HFFc6 (cell line): ENCODE measurements at regions not wholly inside any gene's neighbourhood (a gene's known extent, or its start where the extent isn't known, plus 50 kb on each side); places are given as distances from the start of the nearest gene placed in this dataset.

Experiments
- DNase-seq: peaks from one replicate; pipeline ENCODE4 v3.0.0-alpha.2; 2018
- H3K27ac Mint-ChIP-seq: 2 replicates; pipeline ENCODE4 v1.8.0; 2020; ENCODE audit warnings: mild to moderate bottlenecking, mixed read lengths
- H3K27me3 Mint-ChIP-seq: 2 replicates; pipeline ENCODE4 v1.8.0; 2021; ENCODE audit warnings: mild to moderate bottlenecking, moderate library complexity, mixed read lengths; ENCODE audit not compliant: insufficient read depth
- H3K36me3 Mint-ChIP-seq: 2 replicates; pipeline ENCODE4 v1.8.0; 2021; ENCODE audit warnings: low read depth, mixed read lengths
- H3K4me1 Mint-ChIP-seq: 2 replicates; pipeline ENCODE4 v1.8.0; 2020; ENCODE audit warnings: low read depth, mixed read lengths
- H3K4me3 Mint-ChIP-seq: 2 replicates; pipeline ENCODE4 v1.8.0; 2020; ENCODE audit warnings: mild to moderate bottlenecking, moderate library complexity, mixed read lengths
- H3K9me3 Mint-ChIP-seq: 2 replicates; pipeline ENCODE4 v1.8.0; 2020; ENCODE audit warnings: mild to moderate bottlenecking, mixed read lengths
- CTCF ChIP-seq: fragments of 200-600 bp; sonication (generic); IDR thresholded peaks from 2 replicates; pipeline ENCODE4 v1.5.0; 2021; ENCODE audit warnings: antibody characterized with exemption, mild to moderate bottlenecking

- no peak overlapping the region for H3K27ac Mint-ChIP-seq
- TF ChIP-seq CTCF: no peak
- H3K4me3 Mint-ChIP-seq: no peak overlapping the region
- H3K4me1 Mint-ChIP-seq: no peaks in the 10 kb centered on the region
- peaks cover 3% of the 10 kb centered on the region; the same call in 1 of the 2 replicates for H3K36me3 Mint-ChIP-seq
- peaks cover 27% of the 10 kb centered on the region for H3K9me3 Mint-ChIP-seq
- H3K27me3 Mint-ChIP-seq: no peaks in the 10 kb centered on the region; the same call in none of the 2 replicates
- DNase-seq: no peak
These were observed 59.5 kb upstream of the POU3F3 start for GRCh38 chr2:104794441-104794840.
